HG03571 (cell line): ENCODE measurements at regions not wholly inside any gene's neighbourhood (a gene's known extent, or its start where the extent isn't known, plus 50 kb on each side); places are given as distances from the start of the nearest gene placed in this dataset.

Source experiments
- ATAC-seq: cut with Tn5 transposase; IDR thresholded peaks from one replicate; pipeline ENCODE4 v1.9.1; 2021; ENCODE audit not compliant: unreplicated experiment

- ATAC-seq = no peak
Observed at GRCh38 chr3:59107856-59108815, 58.3 kb upstream of the CFAP20DC start.

- ATAC-seq = no peak
Observed at GRCh38 chr3:59106085-59106648, 56.3 kb upstream of the CFAP20DC start.

GRCh38 chr3:59103552-59103951 lies 53.7 kb upstream of the CFAP20DC start:
- ATAC-seq = no peak

GRCh38 chr3:59101231-59101736 lies 51.5 kb upstream of the CFAP20DC start:
- no peak for ATAC-seq
